Stomach (tissue), 8 donors: ENCODE measurements at regions not wholly inside any gene's neighbourhood (a gene's known extent, or its start where the extent isn't known, plus 50 kb on each side); places are given as distances from the start of the nearest gene placed in this dataset.

Source experiments
- DNase-seq, 2 donors: peaks; one replicate each; pipeline versions ENCODE4 v3.0.0 to v3.0.0-alpha.2; 2013 to 2019
- H3K27ac ChIP-seq, 5 donors: fragments of 200-600 bp in 4 of 5; sonication (generic) in 4 of 5; one replicate each; pipeline ENCODE4 v1.5.1; 2013 to 2019; ENCODE audit warnings: mild to moderate bottlenecking in 1 of 5, moderate library complexity in 1 of 5
- H3K27me3 ChIP-seq, 3 donors: fragments of 200-600 bp; sonication (generic); one replicate each; pipeline ENCODE4 v1.5.1; 2017 to 2019; ENCODE audit warnings: mixed run types in 1 of 3
- H3K36me3 ChIP-seq, 4 donors: fragments of 200-600 bp; sonication (generic); 1 replicate in 3 of 4; 2 replicates in 1 of 4; pipeline ENCODE4 v1.5.1; 2016 to 2019
- H3K4me1 ChIP-seq, 4 donors: fragments of 200-600 bp; sonication (generic); one replicate each; pipeline ENCODE4 v1.5.1; 2016 to 2019
- H3K4me3 ChIP-seq, 4 donors: fragments of 200-600 bp; sonication (generic) in 3 of 4; one replicate each; pipeline ENCODE4 v1.5.1; 2016 to 2019; ENCODE audit warnings: mild to moderate bottlenecking in 1 of 4
- H3K9me3 ChIP-seq, 4 donors: fragments of 200-600 bp; sonication (generic); one replicate each; pipeline ENCODE4 v1.5.1; 2016 to 2019
- CTCF ChIP-seq, 7 experiments: fragments of 450-650 bp in 4 of 7; fragments of 200-600 bp in 3 of 7; sonication (generic) in 3 of 7; IDR thresholded peaks; one replicate each; pipeline ENCODE4 v1.5.1; 2016 to 2019; ENCODE audit warnings: antibody characterized with exemption in 7 of 7, control low read depth in 2 of 7, mild to moderate bottlenecking in 1 of 7
- EP300 ChIP-seq: sonication (generic); formaldehyde crosslinking; IDR thresholded peaks from one replicate; pipeline ENCODE4 v1.6.1; 2017; ENCODE audit warnings: antibody characterized with exemption
- POLR2A ChIP-seq, 4 donors: fragments of 450-650 bp; IDR thresholded peaks; one replicate each; pipeline ENCODE4 v1.6.1; 2016; ENCODE audit warnings: antibody characterized with exemption in 4 of 4, control low read depth in 2 of 4, mild to moderate bottlenecking in 1 of 4, moderate library complexity in 1 of 4
- POLR2AphosphoS5 ChIP-seq, 3 donors: sonication (generic); formaldehyde crosslinking; IDR thresholded peaks; one replicate each; pipeline ENCODE4 v1.6.1; 2016; ENCODE audit warnings: antibody characterized with exemption in 3 of 3
- WGBS, 5 donors: extraction: QIAGEN DNeasy Blood & Tissue Kit in 3 of 5; methylation state at CpG; one replicate each; pipeline versions ENCODE4 v1.1.5 to v1.1.7; 2013 to 2018; 5-methylcytosine and 5-hydroxymethylcytosine counted together
- intact Hi-C: fragments of 100-400 bp; cut with DNase I; formaldehyde crosslinking; loops from one replicate; pipeline ENCODE4 v1.15.1; 2023; ENCODE audit warnings: low total_unique reads
- donor health status: healthy with polysubstance abuse.
- donor health status: Bipolar disorder and iron deficiency.
- donor health status: healthy.

GRCh38 chr11:98243897-98244296 lies 776.9 kb upstream of the CNTN5 start:
- H3K9me3 ChIP-seq = peaks cover 0 to 16% (median 2%) of the 10 kb centered on the region in 4 donors
- intact Hi-C loops = no loop called here
- no peaks in the 10 kb centered on the region for H3K36me3 ChIP-seq
- TF ChIP-seq POLR2A (IDR thresholded peaks at IDR 0.05) = no peak
- TF ChIP-seq EP300 = no peak
- TF ChIP-seq POLR2AphosphoS5 (IDR thresholded peaks at IDR 0.05) = no peak
- no peak for TF ChIP-seq CTCF (IDR thresholded peaks at IDR 0.05)
- H3K4me3 ChIP-seq = no peak overlapping the region
- H3K4me1 ChIP-seq = no peaks in the 10 kb centered on the region
- DNase-seq = no peak
- H3K27ac ChIP-seq = no peak overlapping the region
- WGBS, 5 donors = 71 to 92% (median 85%) methylated on average over 6 of the region's 6 CpGs
- no peaks in the 10 kb centered on the region for H3K27me3 ChIP-seq

DNA sequence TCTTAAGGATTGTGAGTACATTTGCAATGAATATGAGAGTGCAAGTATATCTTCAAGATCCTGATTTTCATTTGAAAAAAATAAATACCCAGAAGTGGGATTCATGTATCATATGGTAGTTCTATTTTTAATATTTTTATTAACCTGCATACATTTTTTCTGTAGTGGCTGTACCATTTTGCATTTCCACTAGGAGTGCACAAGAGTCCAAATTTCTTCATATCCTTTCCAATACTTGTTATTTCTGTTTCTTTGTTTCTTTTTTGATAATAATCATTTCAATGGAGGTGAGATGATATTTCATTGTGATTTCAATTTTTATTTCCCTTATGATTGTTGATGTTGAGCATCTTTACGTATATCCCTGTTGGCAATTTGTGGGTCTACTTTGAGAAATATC lies 759.8 kb upstream of the CNTN5 start:
- Histone ChIP-seq H3K27me3 (no peaks in the 10 kb centered on the region), H3K4me3 (no peak overlapping the region), H3K9me3 (peaks cover 0 to 9% (median 5%) of the 10 kb centered on the region in 4 donors), H3K36me3 (no peaks in the 10 kb centered on the region), H3K27ac (no peak overlapping the region), H3K4me1 (no peaks in the 10 kb centered on the region)
- intact Hi-C loops = no loop called here
- 74 to 96% (median 91%) methylated on average over 1 of the region's 1 CpG for WGBS, 5 donors
- no peak for DNase-seq
- TF ChIP-seq EP300 (no peak), POLR2A (IDR thresholded peaks at IDR 0.05) (no peak), POLR2AphosphoS5 (IDR thresholded peaks at IDR 0.05) (no peak), CTCF (IDR thresholded peaks at IDR 0.05) (no peak)

DNA sequence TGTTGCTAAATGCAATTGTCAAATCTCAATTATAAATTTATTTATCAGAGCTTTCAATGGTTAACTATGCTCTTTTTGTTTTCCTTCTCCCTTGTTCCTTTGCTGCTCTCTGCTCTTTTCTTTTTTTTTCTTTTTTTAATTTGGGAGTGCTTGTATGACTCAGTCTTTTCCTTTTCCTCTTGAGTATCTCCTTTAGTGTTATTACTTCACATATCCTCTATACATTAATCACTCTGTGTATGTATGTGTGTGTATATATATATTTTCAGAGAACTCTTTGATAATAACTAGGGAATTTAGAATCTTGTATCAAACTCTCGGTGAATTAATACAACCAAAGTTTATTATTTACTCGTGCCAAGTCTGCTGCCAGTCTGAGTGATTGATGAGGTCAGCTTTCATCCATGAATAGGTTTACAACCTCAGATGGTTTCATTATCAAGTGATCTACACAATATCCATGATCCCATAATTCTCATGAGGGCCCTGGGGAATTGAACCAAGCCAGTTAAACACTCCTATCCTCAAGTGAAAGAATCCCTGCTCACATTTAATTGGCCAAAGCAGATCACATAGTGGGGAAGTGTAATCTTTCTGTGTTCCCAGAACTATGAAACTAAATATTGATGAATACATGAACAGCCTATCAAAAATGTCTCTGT lies 743.4 kb upstream of the CNTN5 start:
- no peaks in the 10 kb centered on the region for H3K27me3 ChIP-seq
- no peaks in the 10 kb centered on the region for H3K36me3 ChIP-seq
- H3K4me1 ChIP-seq = no peaks in the 10 kb centered on the region
- no peak overlapping the region for H3K4me3 ChIP-seq
- no peak for DNase-seq
- no peak overlapping the region for H3K27ac ChIP-seq
- 44 to 67% (median 47%) methylated on average over 2 of the region's 2 CpGs for WGBS, 5 donors
- TF ChIP-seq CTCF (IDR thresholded peaks at IDR 0.05) (no peak), POLR2AphosphoS5 (IDR thresholded peaks at IDR 0.05) (no peak), EP300 (no peak), POLR2A (IDR thresholded peaks at IDR 0.05) (no peak)
- no peaks in the 10 kb centered on the region for H3K9me3 ChIP-seq
- intact Hi-C loops = no loop called here

GRCh38 chr11:98289617-98290263 lies 731.0 kb upstream of the CNTN5 start:
- Histone ChIP-seq H3K4me1 (no peaks in the 10 kb centered on the region), H3K4me3 (no peak overlapping the region), H3K9me3 (peaks cover 0 to 3% (median 0%) of the 10 kb centered on the region in 4 donors), H3K27me3 (no peaks in the 10 kb centered on the region), H3K36me3 (no peaks in the 10 kb centered on the region), H3K27ac (no peak overlapping the region)
- no peak for DNase-seq
- WGBS, 5 donors = 69 to 77% (median 73%) methylated on average over 3 of the region's 3 CpGs
- TF ChIP-seq CTCF (IDR thresholded peaks at IDR 0.05) (no peak), POLR2A (IDR thresholded peaks at IDR 0.05) (no peak), EP300 (no peak), POLR2AphosphoS5 (IDR thresholded peaks at IDR 0.05) (no peak)
- intact Hi-C loops = no loop called here
